Ovary (tissue), 3 donors: ENCODE measurements at regions not wholly inside any gene's neighbourhood (a gene's known extent, or its start where the extent isn't known, plus 50 kb on each side); places are given as distances from the start of the nearest gene placed in this dataset.

Source experiments
- CTCF ChIP-seq, 3 donors: fragments of 450-650 bp in 2 of 3; fragments of 200-600 bp in 1 of 3; IDR thresholded peaks; one replicate each; pipeline versions ENCODE4 v1.5.1 to v1.8.0; 2016 to 2022; ENCODE audit warnings: antibody characterized with exemption in 3 of 3, mild to moderate bottlenecking in 1 of 3
- EP300 ChIP-seq: sonication (generic); formaldehyde crosslinking; IDR thresholded peaks from one replicate; pipeline ENCODE4 v1.6.1; 2017; ENCODE audit warnings: antibody characterized with exemption
- POLR2A ChIP-seq: fragments of 450-650 bp; IDR thresholded peaks from one replicate; pipeline ENCODE4 v1.6.1; 2017; ENCODE audit warnings: antibody characterized with exemption, mild to moderate bottlenecking, moderate library complexity
- donor health status: DM: no; HTN: no; CAD: no.

- no peak for TF ChIP-seq CTCF (IDR thresholded peaks at IDR 0.05)
- no peak for TF ChIP-seq POLR2A
- TF ChIP-seq EP300, result no peak
Measured at GRCh38 chr6:21648475-21649050, 55.0 kb downstream of the SOX4 start.
